Mesothelial cell of epicardium (in vitro differentiated cells): ENCODE measurements at regions not wholly inside any gene's neighbourhood (a gene's known extent, or its start where the extent isn't known, plus 50 kb on each side); places are given as distances from the start of the nearest gene placed in this dataset.

ENCODE experiments used
- DNase-seq, 2 experiments: peaks; one replicate each; pipeline ENCODE4 v3.0.0; 2021; ENCODE audit warnings: low spot score in 2 of 2; ENCODE audit not compliant: unreplicated experiment in 2 of 2
- H3K27ac Mint-ChIP-seq: 2 replicates; pipeline ENCODE4 v1.8.0; 2021; ENCODE audit warnings: mixed read lengths
- H3K27me3 Mint-ChIP-seq: 2 replicates; pipeline ENCODE4 v1.8.0; 2021; ENCODE audit warnings: low read depth, mixed read lengths
- H3K36me3 Mint-ChIP-seq: 2 replicates; pipeline ENCODE4 v1.8.0; 2021; ENCODE audit warnings: mixed read lengths
- H3K4me1 Mint-ChIP-seq: 2 replicates; pipeline ENCODE4 v1.8.0; 2021; ENCODE audit warnings: mixed read lengths
- H3K4me3 Mint-ChIP-seq: 2 replicates; pipeline ENCODE4 v1.8.0; 2021; ENCODE audit warnings: mild to moderate bottlenecking, moderate library complexity, mixed read lengths
- H3K9me3 Mint-ChIP-seq: 2 replicates; pipeline ENCODE4 v1.8.0; 2021; ENCODE audit warnings: mixed read lengths
- TF ChIP-seq, protein P1 (sequence below): fragments of 200-600 bp; sonication (generic); IDR thresholded peaks from one replicate; pipeline ENCODE4 v1.5.0; 2021; ENCODE audit warnings: antibody characterized with exemption; ENCODE audit not compliant: unreplicated experiment

DNA sequence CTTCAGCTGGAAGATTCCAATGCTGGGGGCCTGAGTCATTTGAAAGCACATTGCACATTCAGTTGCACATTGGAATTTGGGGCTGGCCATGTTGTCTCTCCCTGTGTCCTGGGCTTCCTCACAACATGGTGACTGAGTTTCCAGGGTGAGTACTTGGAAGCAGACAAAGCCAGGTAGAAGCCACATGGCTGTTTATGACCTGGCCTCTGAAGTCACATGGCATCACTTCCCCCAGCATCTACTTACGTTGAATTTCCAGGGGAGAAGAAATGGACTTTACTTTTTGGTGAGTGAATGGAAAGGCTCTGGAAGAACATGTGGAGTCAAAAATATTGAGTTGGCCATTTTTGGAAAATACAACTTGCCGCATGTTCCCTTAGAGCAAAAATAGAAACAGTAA, 155.5 kb downstream of the LINC00237 start:
- H3K4me3 Mint-ChIP-seq: no peak overlapping the region

DNA sequence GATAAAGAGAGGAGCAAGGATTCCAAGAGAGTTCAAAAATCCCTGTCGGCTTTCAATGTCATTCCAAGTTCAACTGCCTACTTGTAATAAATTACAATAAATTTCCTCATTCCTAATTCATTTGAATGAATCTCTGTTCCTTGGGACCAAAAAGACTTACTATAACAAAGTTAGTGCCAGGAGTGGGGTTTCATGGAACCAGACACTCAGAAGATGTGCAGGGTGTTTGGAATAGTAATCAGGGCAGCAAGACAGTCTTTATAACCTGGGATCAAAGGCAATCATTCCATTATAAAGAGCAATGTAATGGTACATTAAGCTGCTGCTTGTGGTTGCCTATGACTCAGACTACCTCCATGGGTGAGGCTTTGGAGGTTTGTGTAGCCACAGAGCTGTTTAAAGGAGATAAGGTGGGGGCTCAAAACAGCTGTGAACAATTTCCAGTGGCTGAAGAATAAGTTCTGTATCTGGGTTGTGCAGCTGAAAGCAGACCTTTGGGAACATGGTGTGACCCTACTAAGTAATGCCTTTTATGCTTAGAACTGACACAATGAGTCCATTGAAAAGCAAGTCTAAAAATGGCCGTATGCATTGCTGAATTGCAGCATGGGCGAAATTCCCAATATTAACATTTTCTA, 159.9 kb downstream of the LINC00237 start:
- H3K36me3 Mint-ChIP-seq: no peaks in the 10 kb centered on the region
- no peaks in the 10 kb centered on the region for H3K4me1 Mint-ChIP-seq
- DNase-seq: no peak
- peaks cover 14% of the 10 kb centered on the region for H3K9me3 Mint-ChIP-seq
- H3K27ac Mint-ChIP-seq: no peak overlapping the region
- H3K4me3 Mint-ChIP-seq: no peak overlapping the region
- peaks cover 11% of the 10 kb centered on the region for H3K27me3 Mint-ChIP-seq
- TF ChIP-seq, protein P1, sequence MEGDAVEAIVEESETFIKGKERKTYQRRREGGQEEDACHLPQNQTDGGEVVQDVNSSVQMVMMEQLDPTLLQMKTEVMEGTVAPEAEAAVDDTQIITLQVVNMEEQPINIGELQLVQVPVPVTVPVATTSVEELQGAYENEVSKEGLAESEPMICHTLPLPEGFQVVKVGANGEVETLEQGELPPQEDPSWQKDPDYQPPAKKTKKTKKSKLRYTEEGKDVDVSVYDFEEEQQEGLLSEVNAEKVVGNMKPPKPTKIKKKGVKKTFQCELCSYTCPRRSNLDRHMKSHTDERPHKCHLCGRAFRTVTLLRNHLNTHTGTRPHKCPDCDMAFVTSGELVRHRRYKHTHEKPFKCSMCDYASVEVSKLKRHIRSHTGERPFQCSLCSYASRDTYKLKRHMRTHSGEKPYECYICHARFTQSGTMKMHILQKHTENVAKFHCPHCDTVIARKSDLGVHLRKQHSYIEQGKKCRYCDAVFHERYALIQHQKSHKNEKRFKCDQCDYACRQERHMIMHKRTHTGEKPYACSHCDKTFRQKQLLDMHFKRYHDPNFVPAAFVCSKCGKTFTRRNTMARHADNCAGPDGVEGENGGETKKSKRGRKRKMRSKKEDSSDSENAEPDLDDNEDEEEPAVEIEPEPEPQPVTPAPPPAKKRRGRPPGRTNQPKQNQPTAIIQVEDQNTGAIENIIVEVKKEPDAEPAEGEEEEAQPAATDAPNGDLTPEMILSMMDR: no peak

More for the DNA sequence above, 155.5 kb downstream of the LINC00237 start:
- Mint-ChIP-seq H3K9me3 (peaks cover 5% of the 10 kb centered on the region), H3K36me3 (no peaks in the 10 kb centered on the region), H3K27me3 (peaks cover 29% of the 10 kb centered on the region), H3K4me1 (no peaks in the 10 kb centered on the region), H3K27ac (no peak overlapping the region)
- no peak for DNase-seq
- TF ChIP-seq, protein P1: no peak

DNA sequence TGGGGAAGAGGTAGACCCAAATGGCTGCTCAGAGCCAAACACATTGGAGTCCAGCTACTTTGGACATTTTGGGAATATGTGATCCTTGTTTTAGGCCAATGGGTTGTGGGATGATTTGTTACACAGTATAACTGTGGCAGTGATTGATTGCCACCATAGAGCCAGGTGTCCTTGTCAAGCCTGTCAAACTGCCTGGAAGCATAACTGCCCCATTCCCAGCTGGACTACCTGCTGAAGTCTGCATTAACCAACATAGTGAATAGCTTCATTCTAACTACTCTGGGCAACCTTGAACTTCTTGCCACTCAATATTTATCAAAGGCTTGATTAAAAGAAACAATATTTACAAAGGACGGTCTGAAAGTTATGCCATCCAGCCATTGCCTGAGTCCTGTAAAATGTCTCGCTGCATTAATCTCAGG, 164.7 kb downstream of the LINC00237 start:
- Mint-ChIP-seq H3K4me3 (no peak overlapping the region), H3K4me1 (no peaks in the 10 kb centered on the region), H3K27me3 (peaks cover 18% of the 10 kb centered on the region), H3K27ac (no peak overlapping the region), H3K36me3 (no peaks in the 10 kb centered on the region), H3K9me3 (peaks cover 14% of the 10 kb centered on the region)
- DNase-seq: no peak
- TF ChIP-seq, protein P1: no peak

DNA sequence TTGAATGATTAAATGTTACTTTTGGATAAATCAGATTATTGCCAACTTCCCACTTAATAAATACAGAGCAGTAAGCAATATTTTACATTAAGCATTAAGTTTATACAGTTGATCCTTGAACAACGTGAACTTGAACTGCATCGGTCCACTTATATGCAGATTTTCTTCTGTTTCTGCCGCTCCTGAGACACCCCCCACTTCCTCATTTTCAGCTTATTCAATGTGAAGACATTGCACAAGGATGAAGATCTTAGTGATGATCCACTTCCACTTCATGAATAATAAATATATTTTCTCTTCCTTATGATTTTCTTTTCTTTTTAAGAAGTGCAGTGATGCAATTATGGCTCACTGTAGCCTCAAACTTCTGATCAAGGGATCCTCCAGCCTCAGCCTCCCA, 167.2 kb downstream of the LINC00237 start:
- Mint-ChIP-seq H3K4me1 (no peaks in the 10 kb centered on the region), H3K9me3 (no peaks in the 10 kb centered on the region), H3K4me3 (no peak overlapping the region), H3K27ac (no peak overlapping the region), H3K27me3 (peaks cover 28% of the 10 kb centered on the region), H3K36me3 (no peaks in the 10 kb centered on the region)
- no peak for DNase-seq
- TF ChIP-seq, protein P1: no peak

DNA sequence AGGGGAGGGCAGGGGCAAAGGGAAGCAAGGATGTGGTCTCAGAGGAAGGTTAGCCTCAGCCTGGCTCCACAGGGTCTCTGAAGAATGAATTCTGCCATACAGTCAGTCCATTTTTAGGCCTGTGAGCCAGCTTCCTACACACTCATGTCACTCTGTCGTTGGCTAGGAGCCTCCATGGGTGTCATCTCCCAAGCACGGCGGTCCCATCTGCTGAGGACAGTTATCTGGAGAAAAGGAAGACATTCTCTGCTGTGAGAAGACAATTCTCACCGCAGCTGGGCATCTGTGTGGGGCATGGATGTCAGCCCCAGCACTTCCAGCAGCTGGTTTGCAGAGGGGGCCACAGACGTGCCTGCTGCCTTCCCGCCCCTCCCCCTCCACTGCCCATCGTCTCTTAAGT, 167.6 kb downstream of the LINC00237 start:
- Mint-ChIP-seq H3K27ac (no peak overlapping the region), H3K27me3 (peaks cover 30% of the 10 kb centered on the region), H3K4me1 (no peaks in the 10 kb centered on the region), H3K9me3 (no peaks in the 10 kb centered on the region), H3K4me3 (no peak overlapping the region), H3K36me3 (no peaks in the 10 kb centered on the region)
- TF ChIP-seq, protein P1: no peak
- no peak for DNase-seq
